Fibroblast of the aortic adventitia (primary cell): ENCODE measurements at regions not wholly inside any gene's neighbourhood (a gene's known extent, or its start where the extent isn't known, plus 50 kb on each side); places are given as distances from the start of the nearest gene placed in this dataset.

Experiments
- DNase-seq: peaks from one replicate; pipeline ENCODE4 v3.0.0-alpha.2; 2010; ENCODE audit warnings: low read depth
- H3K4me3 ChIP-seq: 2 replicates; pipeline ENCODE4 v1.5.1; 2011; ENCODE audit warnings: low read depth, mild to moderate bottlenecking, control low read depth, low read length, moderate library complexity
- TF ChIP-seq, protein P1 (sequence below): IDR thresholded peaks from 2 replicates; pipeline ENCODE4 v1.5.1; 2011; ENCODE audit warnings: mild to moderate bottlenecking, low read length, control low read depth, inconsistent platforms; ENCODE audit not compliant: insufficient read depth

DNA sequence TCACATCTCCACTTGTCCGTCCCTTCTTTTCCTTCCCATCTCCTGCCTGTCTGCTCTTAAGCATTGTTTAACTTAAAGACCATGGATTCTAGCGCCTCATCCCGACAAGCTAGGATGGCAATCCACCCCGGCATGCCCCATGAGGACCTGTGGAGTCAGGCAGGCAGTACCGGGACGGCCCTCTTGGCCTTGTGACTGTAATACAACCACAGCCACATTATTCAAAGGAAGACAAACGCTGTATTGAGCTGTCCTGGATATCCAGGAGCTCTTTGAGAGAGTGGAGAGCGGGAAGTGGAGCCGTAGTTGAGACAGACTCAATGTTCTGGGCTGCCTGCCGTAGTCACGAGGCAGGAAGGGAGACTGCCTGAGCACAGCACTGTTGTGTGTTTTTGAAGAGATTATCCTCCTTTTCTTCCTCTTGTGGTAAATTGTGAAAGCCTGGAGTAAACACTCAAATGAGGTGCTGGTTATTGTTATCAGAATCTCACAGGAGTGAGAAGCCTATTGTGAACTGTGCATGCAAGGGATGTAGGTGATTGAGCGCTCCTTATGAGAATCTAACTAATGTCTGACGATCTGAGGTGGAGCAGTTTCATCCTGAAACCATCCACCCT lies 929.8 kb upstream of the CNTNAP5 start:
- DNase-seq: no peak
- no peak overlapping the region for H3K4me3 ChIP-seq
- TF ChIP-seq, protein P1, sequence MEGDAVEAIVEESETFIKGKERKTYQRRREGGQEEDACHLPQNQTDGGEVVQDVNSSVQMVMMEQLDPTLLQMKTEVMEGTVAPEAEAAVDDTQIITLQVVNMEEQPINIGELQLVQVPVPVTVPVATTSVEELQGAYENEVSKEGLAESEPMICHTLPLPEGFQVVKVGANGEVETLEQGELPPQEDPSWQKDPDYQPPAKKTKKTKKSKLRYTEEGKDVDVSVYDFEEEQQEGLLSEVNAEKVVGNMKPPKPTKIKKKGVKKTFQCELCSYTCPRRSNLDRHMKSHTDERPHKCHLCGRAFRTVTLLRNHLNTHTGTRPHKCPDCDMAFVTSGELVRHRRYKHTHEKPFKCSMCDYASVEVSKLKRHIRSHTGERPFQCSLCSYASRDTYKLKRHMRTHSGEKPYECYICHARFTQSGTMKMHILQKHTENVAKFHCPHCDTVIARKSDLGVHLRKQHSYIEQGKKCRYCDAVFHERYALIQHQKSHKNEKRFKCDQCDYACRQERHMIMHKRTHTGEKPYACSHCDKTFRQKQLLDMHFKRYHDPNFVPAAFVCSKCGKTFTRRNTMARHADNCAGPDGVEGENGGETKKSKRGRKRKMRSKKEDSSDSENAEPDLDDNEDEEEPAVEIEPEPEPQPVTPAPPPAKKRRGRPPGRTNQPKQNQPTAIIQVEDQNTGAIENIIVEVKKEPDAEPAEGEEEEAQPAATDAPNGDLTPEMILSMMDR: no peak

DNA sequence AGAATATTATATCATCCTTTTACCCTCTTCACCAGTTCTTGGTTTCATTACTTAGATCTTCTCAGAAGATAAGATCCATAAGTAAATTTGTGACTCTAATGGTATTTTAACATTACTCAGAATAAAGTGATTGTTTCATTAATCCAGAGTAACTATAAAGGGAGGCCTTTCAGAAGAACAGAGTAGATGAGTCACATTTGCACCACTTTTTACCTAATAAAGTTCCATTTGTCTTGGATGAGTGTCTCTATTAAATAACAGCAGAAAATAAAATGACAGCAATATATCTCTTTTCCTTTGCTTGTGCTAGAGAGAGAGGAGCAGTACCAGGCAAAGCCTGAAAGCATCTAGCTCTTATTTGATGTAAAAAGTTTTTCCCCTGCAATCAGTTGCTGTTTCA lies 926.5 kb upstream of the CNTNAP5 start:
- TF ChIP-seq, protein P1: no peak
- no peak for DNase-seq
- H3K4me3 ChIP-seq: no peak overlapping the region

DNA sequence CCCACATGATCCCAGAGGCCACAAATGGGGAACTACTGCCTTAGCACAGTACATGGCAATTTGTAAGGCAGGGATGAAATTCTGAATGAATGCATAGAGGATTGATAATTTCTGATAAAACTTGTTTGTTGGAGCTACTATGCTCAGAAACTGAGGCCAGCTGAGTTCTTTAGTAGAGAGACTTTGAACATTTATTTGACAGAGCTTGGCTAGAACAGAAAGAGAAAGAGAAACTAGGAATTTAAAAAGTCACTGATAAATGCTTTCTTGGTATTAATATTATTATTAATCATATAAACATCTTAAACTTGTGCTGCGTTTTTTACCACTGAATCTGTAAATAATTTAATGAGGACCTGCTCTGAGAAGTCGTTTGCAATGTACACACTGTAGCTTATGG lies 923.7 kb upstream of the CNTNAP5 start:
- TF ChIP-seq, protein P1: no peak
- DNase-seq: no peak
- H3K4me3 ChIP-seq: no peak overlapping the region

DNA sequence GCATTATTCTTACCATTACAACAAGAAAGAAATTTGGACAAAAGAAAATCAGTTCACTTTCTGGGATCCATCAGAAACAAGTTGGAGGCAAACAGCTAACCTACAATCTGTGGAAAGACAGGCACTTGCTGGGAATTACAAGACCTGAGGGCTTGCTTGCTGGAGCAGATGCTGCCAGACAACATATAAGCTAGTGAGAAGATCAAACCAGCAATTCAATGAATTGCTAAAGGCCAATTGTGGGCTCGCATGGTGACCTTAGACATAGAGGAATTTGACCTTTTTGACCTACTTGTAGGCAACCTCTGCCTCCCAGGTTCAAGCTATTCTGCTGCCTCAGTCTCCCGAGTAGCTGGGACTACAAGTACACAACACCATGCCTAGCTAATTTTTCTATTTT lies 921.2 kb upstream of the CNTNAP5 start:
- TF ChIP-seq, protein P1: no peak
- no peak overlapping the region for H3K4me3 ChIP-seq
- no peak for DNase-seq

DNA sequence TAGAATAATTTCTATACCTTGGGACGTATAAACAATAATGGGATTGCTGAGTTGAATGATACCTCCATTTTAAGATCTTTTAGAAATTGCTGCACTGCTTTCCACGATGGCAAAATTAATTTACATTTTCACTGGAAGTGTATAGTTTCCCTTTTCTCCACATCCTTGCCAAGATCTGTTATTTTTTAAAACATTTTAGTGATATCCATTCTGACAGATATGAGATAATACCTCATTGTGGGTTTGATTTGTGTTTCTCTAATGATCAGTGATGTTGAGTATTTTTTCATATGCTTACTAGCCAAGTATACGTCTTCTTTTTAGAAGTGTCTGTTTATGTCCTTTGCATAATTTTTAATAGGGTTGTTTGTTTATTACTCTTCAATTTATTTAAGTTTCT lies 908.5 kb upstream of the CNTNAP5 start:
- TF ChIP-seq, protein P1: no peak
- no peak overlapping the region for H3K4me3 ChIP-seq
- DNase-seq: no peak

DNA sequence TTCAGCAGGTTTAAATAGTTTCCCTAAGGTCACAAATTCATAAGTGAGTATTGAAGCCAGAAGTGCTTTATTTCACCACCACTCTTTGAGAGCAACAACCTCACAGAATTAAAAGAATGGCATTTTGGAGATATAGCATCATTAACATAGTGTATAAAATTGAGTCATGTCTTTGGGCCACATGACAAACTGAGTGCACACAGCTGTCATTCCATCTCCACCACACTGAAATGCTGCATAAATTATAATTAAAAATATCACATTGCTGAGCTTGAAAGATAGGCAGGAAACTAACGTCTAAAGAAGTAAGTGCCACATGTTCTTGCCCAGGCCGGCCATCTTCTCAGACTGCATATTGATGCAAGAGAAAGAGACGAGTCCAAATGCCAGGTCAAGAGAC lies 897.9 kb upstream of the CNTNAP5 start:
- DNase-seq: no peak
- TF ChIP-seq, protein P1: no peak
- H3K4me3 ChIP-seq: no peak overlapping the region

- no peak overlapping the region for H3K4me3 ChIP-seq
- TF ChIP-seq, protein P1: no peak
These were observed 896.1 kb upstream of the CNTNAP5 start for GRCh38 chr2:123128951-123129350.

More at GRCh38 chr2:123128951-123129350, 896.1 kb upstream of the CNTNAP5 start:
- no peak for DNase-seq
